Tibial artery (tissue), 4 donors: ENCODE measurements at regions not wholly inside any gene's neighbourhood (a gene's known extent, or its start where the extent isn't known, plus 50 kb on each side); places are given as distances from the start of the nearest gene placed in this dataset.
"Not testable (repeated sequence)": the region's sequence is repeated elsewhere in the genome, so short reads cannot be mapped to it uniquely, and the experiment has no call there.

Experiments
- DNase-seq, 2 donors: peaks; one replicate each; pipeline ENCODE4 v3.0.0-alpha.2; 2019
- H3K27ac ChIP-seq, 2 donors: fragments of 200-600 bp; sonication (generic) in 1 of 2; 1 replicate in 1 of 2; 2 replicates in 1 of 2; pipeline ENCODE4 v1.5.1; 2018 to 2019; ENCODE audit warnings: mild to moderate bottlenecking in 1 of 2
- H3K27me3 ChIP-seq, 2 donors: fragments of 200-600 bp; sonication (generic) in 1 of 2; one replicate each; pipeline versions ENCODE4 v1.5.1 to v1.6.0; 2016 to 2019
- H3K36me3 ChIP-seq, 3 donors: fragments of 200-600 bp; sonication (generic) in 2 of 3; one replicate each; pipeline ENCODE4 v1.5.1; 2016 to 2019; ENCODE audit warnings: mild to moderate bottlenecking in 2 of 3
- H3K4me1 ChIP-seq, 4 donors: fragments of 200-600 bp; sonication (generic) in 2 of 4; 1 replicate in 3 of 4; 2 replicates in 1 of 4; pipeline ENCODE4 v1.5.1; 2016 to 2019
- H3K4me3 ChIP-seq, 2 donors: fragments of 200-600 bp; sonication (generic) in 1 of 2; 1 replicate in 1 of 2; 2 replicates in 1 of 2; pipeline ENCODE4 v1.5.1; 2018 to 2019; ENCODE audit warnings: mild to moderate bottlenecking in 2 of 2
- H3K9me3 ChIP-seq, 3 donors: fragments of 200-600 bp; sonication (generic) in 1 of 3; one replicate each; pipeline ENCODE4 v1.5.1; 2016 to 2019
- intact Hi-C: fragments of 100-400 bp; cut with DNase I; formaldehyde crosslinking; loops from one replicate; pipeline ENCODE4 v1.15.0; 2023; ENCODE audit warnings: low total_unique reads
- TF ChIP-seq, protein P1 (sequence below), 2 experiments: fragments of 200-600 bp in 1 of 2; fragments of 450-650 bp in 1 of 2; IDR thresholded peaks; one replicate each; pipeline ENCODE4 v1.5.1; 2017 to 2019; ENCODE audit warnings: antibody characterized with exemption in 2 of 2, mild to moderate bottlenecking in 1 of 2, moderate library complexity in 1 of 2

- Histone ChIP-seq H3K27ac (no peak overlapping the region), H3K36me3 (no peaks in the 10 kb centered on the region), H3K9me3 (no peaks in the 10 kb centered on the region), H3K27me3 (no peaks in the 10 kb centered on the region), H3K4me3 (no peak overlapping the region), H3K4me1 (no peaks in the 10 kb centered on the region)
- no peak for DNase-seq
- TF ChIP-seq, protein P1, sequence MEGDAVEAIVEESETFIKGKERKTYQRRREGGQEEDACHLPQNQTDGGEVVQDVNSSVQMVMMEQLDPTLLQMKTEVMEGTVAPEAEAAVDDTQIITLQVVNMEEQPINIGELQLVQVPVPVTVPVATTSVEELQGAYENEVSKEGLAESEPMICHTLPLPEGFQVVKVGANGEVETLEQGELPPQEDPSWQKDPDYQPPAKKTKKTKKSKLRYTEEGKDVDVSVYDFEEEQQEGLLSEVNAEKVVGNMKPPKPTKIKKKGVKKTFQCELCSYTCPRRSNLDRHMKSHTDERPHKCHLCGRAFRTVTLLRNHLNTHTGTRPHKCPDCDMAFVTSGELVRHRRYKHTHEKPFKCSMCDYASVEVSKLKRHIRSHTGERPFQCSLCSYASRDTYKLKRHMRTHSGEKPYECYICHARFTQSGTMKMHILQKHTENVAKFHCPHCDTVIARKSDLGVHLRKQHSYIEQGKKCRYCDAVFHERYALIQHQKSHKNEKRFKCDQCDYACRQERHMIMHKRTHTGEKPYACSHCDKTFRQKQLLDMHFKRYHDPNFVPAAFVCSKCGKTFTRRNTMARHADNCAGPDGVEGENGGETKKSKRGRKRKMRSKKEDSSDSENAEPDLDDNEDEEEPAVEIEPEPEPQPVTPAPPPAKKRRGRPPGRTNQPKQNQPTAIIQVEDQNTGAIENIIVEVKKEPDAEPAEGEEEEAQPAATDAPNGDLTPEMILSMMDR (IDR thresholded peaks at IDR 0.05): no peak
- intact Hi-C loops: no loop called here
Observed at GRCh38 chr3:127082066-127082465, 99.2 kb downstream of the PLXNA1 start.

- Histone ChIP-seq H3K36me3 (no peaks in the 10 kb centered on the region), H3K27ac (no peak overlapping the region), H3K9me3 (no peaks in the 10 kb centered on the region), H3K27me3 (no peaks in the 10 kb centered on the region), H3K4me3 (no peak overlapping the region), H3K4me1 (no peaks in the 10 kb centered on the region)
- DNase-seq: no peak
- TF ChIP-seq, protein P1 (IDR thresholded peaks at IDR 0.05): no peak
- intact Hi-C loops: no loop called here
Observed at GRCh38 chr3:127083778-127084397, 101.0 kb downstream of the PLXNA1 start.

DNA sequence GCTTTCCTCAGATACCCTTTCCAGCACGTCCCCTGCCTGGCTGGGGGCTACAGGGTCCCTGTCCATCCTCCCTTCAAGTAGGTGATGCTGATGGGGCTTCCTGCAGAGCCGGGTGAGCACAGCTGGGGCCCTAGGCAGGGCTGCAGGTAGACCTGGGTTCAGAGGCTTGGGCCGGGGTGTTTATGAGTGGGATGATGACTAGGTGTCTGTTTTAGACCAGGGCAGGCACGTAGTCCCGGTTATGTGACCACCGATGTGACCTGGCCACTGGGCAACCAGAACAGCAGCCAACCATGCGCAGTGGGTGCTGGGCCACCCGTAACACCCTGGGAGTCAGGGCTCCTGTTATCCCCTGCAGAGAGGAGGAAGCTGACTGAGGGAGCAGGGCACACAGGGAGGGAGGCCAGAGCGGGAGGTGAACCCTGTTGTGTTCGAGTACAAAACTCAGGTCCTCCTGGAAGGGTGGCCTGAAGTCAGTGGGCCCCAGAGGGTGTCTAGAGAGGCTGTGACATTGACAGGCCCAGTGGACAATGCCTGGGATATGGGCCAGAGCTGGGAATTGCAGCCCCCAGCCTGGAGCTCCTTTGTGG, 101.6 kb downstream of the PLXNA1 start:
- Histone ChIP-seq H3K36me3 (no peaks in the 10 kb centered on the region), H3K4me1 (peaks cover 0 to 3% (median 0%) of the 10 kb centered on the region in 4 donors), H3K4me3 (no peak overlapping the region), H3K27me3 (no peaks in the 10 kb centered on the region), H3K9me3 (no peaks in the 10 kb centered on the region), H3K27ac (no peak overlapping the region)
- intact Hi-C loops: no loop called here
- TF ChIP-seq, protein P1 (IDR thresholded peaks at IDR 0.05): no peak
- no peak for DNase-seq

- Histone ChIP-seq H3K27me3 (peaks cover 0 to 7% of the 10 kb centered on the region in 2 donors), H3K9me3 (no peaks in the 10 kb centered on the region), H3K4me3 (no peak overlapping the region), H3K27ac (no peak overlapping the region), H3K36me3 (no peaks in the 10 kb centered on the region), H3K4me1 (peaks cover 0 to 3% (median 0%) of the 10 kb centered on the region in 4 donors)
- DNase-seq: no peak
- TF ChIP-seq, protein P1 (IDR thresholded peaks at IDR 0.05): no peak
- intact Hi-C loops: no loop called here
Observed at GRCh38 chr3:127085576-127085975, 102.7 kb downstream of the PLXNA1 start.

DNA sequence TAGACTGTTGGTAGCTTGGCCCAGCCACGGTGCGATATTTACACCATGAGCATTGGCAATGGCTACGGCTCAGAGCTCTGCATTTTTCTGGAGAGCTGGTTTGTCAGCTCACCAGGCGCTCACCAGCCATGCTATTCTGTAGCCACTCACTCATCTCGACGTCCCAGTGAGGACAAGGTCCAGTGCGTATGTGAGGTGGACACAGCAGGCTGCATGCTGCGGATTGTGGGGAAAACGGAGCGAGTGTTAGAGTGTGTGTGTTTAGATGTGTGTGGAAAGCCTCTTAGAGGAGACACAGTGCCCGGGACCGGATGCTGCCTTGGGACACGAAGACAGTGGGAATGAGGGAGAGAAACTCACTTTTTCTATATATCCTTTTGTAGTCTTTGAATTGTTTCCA, 103.7 kb downstream of the PLXNA1 start:
- H3K27me3 ChIP-seq, H3K36me3 ChIP-seq, intact Hi-C loops, H3K27ac ChIP-seq, DNase-seq, H3K9me3 ChIP-seq, H3K4me1 ChIP-seq, H3K4me3 ChIP-seq: not testable (repeated sequence)

- H3K27ac ChIP-seq: no peak overlapping the region
- H3K36me3 ChIP-seq: no peaks in the 10 kb centered on the region
- DNase-seq: no peak
- no peaks in the 10 kb centered on the region for H3K9me3 ChIP-seq
- peaks cover 0 to 3% (median 0%) of the 10 kb centered on the region in 4 donors for H3K4me1 ChIP-seq
- intact Hi-C loops: no loop called here
- no peak overlapping the region for H3K4me3 ChIP-seq
- H3K27me3 ChIP-seq: peaks cover 0 to 10% of the 10 kb centered on the region in 2 donors
- TF ChIP-seq, protein P1 (IDR thresholded peaks at IDR 0.05): no peak
Observed at GRCh38 chr3:127087441-127087840, 104.5 kb downstream of the PLXNA1 start.
